ENCODE measurements at regions not wholly inside any gene's neighbourhood (a gene's known extent, or its start where the extent isn't known, plus 50 kb on each side); places are given as distances from the start of the nearest gene placed in this dataset.

GRCh38 chr11:134559602-134559962 is 147.5 kb upstream of the B3GAT1 start:
- TF ChIP-seq CTCF (IDR thresholded peaks at IDR 0.05) (no peak), POLR2A (IDR thresholded peaks at IDR 0.05) (no peak), POLR2AphosphoS5 (IDR thresholded peaks at IDR 0.05) (no peak), EP300 (IDR thresholded peaks at IDR 0.05; ENCODE audit: low read depth) (no peak)
